Activated CD8-positive, alpha-beta T cell treated with anti-CD3 and anti-CD28 coated beads for 36 hours (primary cell): ENCODE measurements at regions not wholly inside any gene's neighbourhood (a gene's known extent, or its start where the extent isn't known, plus 50 kb on each side); places are given as distances from the start of the nearest gene placed in this dataset.

Experiments
- ATAC-seq: fragments of 200-7000 bp; cut with Tn5 transposase; one replicate; pipeline ENCODE4 v1.10.0; 2021; ENCODE audit warnings: mild to moderate bottlenecking, moderate library complexity
- CTCF ChIA-PET: fragments of 350-600 bp; sonication (Branson Sonifier 250); formaldehyde crosslinking; loops from one replicate; lab custom pipeline; 2021; ENCODE audit warnings: antibody characterized with exemption; lab: Charles Lee
- POLR2A ChIA-PET: fragments of 350-600 bp; sonication (Branson Sonifier 250); formaldehyde crosslinking; loops from one replicate; lab custom pipeline; 2021; ENCODE audit warnings: antibody characterized with exemption; lab: Charles Lee
- DNase-seq: peaks from one replicate; pipeline ENCODE4 v3.0.0-alpha.2; 2020
- H3K27ac Mint-ChIP-seq: one replicate; pipeline ENCODE4 v1.8.0; 2021; ENCODE audit warnings: mild to moderate bottlenecking, mixed read lengths
- H3K27me3 Mint-ChIP-seq: one replicate; pipeline ENCODE4 v1.8.0; 2021; ENCODE audit warnings: mixed read lengths
- H3K36me3 Mint-ChIP-seq: one replicate; pipeline ENCODE4 v1.8.0; 2021; ENCODE audit warnings: low read depth, mixed read lengths
- H3K4me1 Mint-ChIP-seq: one replicate; pipeline ENCODE4 v1.8.0; 2021; ENCODE audit warnings: low read depth, mixed read lengths
- H3K4me3 Mint-ChIP-seq: one replicate; pipeline ENCODE4 v1.8.0; 2021; ENCODE audit warnings: mild to moderate bottlenecking, moderate library complexity, mixed read lengths
- H3K9me3 Mint-ChIP-seq: one replicate; pipeline ENCODE4 v1.8.0; 2021; ENCODE audit warnings: mixed read lengths
- CTCF ChIP-seq: fragments of 200-600 bp; IDR thresholded peaks from one replicate; pipeline ENCODE4 v1.8.0; 2022; ENCODE audit warnings: antibody characterized with exemption, mild to moderate bottlenecking
- intact Hi-C: fragments of 100-400 bp; cut with micrococcal nuclease; formaldehyde crosslinking; loops from one replicate; pipeline ENCODE4 v1.10.0; 2022

DNA sequence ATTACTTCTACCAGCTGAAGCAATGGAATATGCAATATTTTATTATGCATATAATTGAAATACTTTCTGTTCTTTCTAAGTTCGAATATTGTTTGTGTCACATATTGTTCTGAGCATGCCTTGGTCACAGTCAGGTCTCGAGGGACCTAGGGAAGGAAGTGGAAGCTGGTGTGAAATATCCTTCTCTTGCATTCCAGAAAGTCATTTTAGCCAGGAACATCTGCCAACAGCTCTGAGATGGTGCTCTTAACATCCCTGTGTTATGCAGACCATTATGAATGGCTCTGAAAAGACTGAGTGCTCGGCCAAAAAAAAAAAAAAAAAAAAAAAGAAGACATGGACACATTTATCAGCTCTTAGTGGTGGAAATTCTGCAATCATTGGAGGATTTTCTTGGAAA lies 132.7 kb upstream of the JAG1 start:
- ChIA-PET CTCF (no interaction called here), POLR2A (no interaction called here)
- no peaks in the 10 kb centered on the region for H3K36me3 Mint-ChIP-seq
- ATAC-seq (no peak), DNase-seq (no peak)
- no peaks in the 10 kb centered on the region for H3K4me1 Mint-ChIP-seq
- no peak overlapping the region for H3K4me3 Mint-ChIP-seq
- no peaks in the 10 kb centered on the region for H3K9me3 Mint-ChIP-seq
- no peak overlapping the region for H3K27ac Mint-ChIP-seq
- TF ChIP-seq CTCF: no peak
- peaks cover 1% of the 10 kb centered on the region for H3K27me3 Mint-ChIP-seq
- intact Hi-C loops: no loop called here

DNA sequence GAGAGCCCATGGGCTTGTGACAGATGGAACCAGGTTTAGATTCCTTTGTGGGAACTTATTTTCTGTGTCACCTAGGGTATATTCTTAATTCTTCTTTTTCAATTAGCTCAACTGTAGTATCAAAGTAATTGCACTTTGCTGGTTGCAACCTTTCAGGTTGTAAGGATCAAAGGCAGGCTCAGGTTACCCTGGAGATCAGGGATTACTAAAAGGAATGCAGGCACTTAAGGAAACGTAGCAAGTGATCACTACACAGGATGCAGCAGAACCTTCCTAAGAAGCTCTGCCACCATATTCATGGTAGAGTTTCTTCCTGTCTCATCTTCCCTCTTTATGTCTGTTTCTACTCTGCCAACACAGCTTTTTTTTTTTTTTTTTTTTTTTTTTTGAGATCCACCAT lies 133.2 kb upstream of the JAG1 start:
- DNase-seq (no peak), ATAC-seq (no peak)
- TF ChIP-seq CTCF: no peak
- Mint-ChIP-seq H3K27me3 (peaks cover 1% of the 10 kb centered on the region), H3K4me3 (no peak overlapping the region), H3K36me3 (no peaks in the 10 kb centered on the region), H3K27ac (no peak overlapping the region), H3K9me3 (no peaks in the 10 kb centered on the region), H3K4me1 (no peaks in the 10 kb centered on the region)
- POLR2A ChIA-PET: no interaction called here
- CTCF ChIA-PET: no interaction called here
- intact Hi-C loops: no loop called here

- intact Hi-C loops: no loop called here
- no peaks in the 10 kb centered on the region for H3K9me3 Mint-ChIP-seq
- CTCF ChIA-PET: no interaction called here
- POLR2A ChIA-PET: no interaction called here
- no peak for DNase-seq
- no peak for TF ChIP-seq CTCF
- H3K27me3 Mint-ChIP-seq: no peaks in the 10 kb centered on the region
- H3K27ac Mint-ChIP-seq: no peak overlapping the region
- H3K4me3 Mint-ChIP-seq: no peak overlapping the region
- H3K36me3 Mint-ChIP-seq: no peaks in the 10 kb centered on the region
- no peak for ATAC-seq
- H3K4me1 Mint-ChIP-seq: no peaks in the 10 kb centered on the region
These were observed 139.0 kb upstream of the JAG1 start for GRCh38 chr20:10812759-10813327.

- intact Hi-C loops: no loop called here
- POLR2A ChIA-PET: no interaction called here
- ATAC-seq (no peak), DNase-seq (no peak)
- Mint-ChIP-seq H3K4me1 (no peaks in the 10 kb centered on the region), H3K36me3 (no peaks in the 10 kb centered on the region), H3K27me3 (no peaks in the 10 kb centered on the region), H3K4me3 (no peak overlapping the region), H3K9me3 (no peaks in the 10 kb centered on the region), H3K27ac (no peak overlapping the region)
- TF ChIP-seq CTCF: no peak
- CTCF ChIA-PET: no interaction called here
These were observed 149.8 kb upstream of the JAG1 start for GRCh38 chr20:10823585-10823984.

GRCh38 chr20:10824750-10825500 lies 151.1 kb upstream of the JAG1 start:
- ATAC-seq: no peak
- DNase-seq: no peak
- Mint-ChIP-seq H3K27ac (no peak overlapping the region), H3K9me3 (no peaks in the 10 kb centered on the region), H3K27me3 (no peaks in the 10 kb centered on the region), H3K4me1 (no peaks in the 10 kb centered on the region), H3K36me3 (no peaks in the 10 kb centered on the region), H3K4me3 (no peak overlapping the region)
- ChIA-PET POLR2A (no interaction called here), CTCF (no interaction called here)
- intact Hi-C loops: no loop called here
- no peak for TF ChIP-seq CTCF
